D721Med (cell line): ENCODE measurements at regions not wholly inside any gene's neighbourhood (a gene's known extent, or its start where the extent isn't known, plus 50 kb on each side); places are given as distances from the start of the nearest gene placed in this dataset.

ENCODE experiments used
- DNase-seq: peaks from one replicate; pipeline ENCODE4 v3.0.0; 2011; ENCODE audit warnings: low spot score; ENCODE audit not compliant: insufficient read length
- FAIRE-seq: peaks from 2 replicates; lab custom pipeline; 2011; peaks lifted over from hg19 to GRCh38; lab: Jason Lieb, UNC
- CTCF ChIP-seq: IDR thresholded peaks from 2 replicates; pipeline ENCODE4 v1.5.1; 2012; ENCODE audit warnings: mild to moderate bottlenecking, control low read depth; ENCODE audit not compliant: insufficient read depth; ENCODE audit errors: missing control alignments

- TF ChIP-seq CTCF = no peak
- DNase-seq = no peak
- FAIRE-seq = no peak
These were observed 124.0 kb upstream of the TARS1 start for GRCh38 chr5:33316773-33317172.

GRCh38 chr5:33317271-33317670 lies 123.5 kb upstream of the TARS1 start:
- DNase-seq (no peak), FAIRE-seq (no peak)
- no peak for TF ChIP-seq CTCF

- no peak for TF ChIP-seq CTCF
- FAIRE-seq (no peak), DNase-seq (no peak)
These were observed 121.6 kb upstream of the TARS1 start for GRCh38 chr5:33319151-33319550.

- FAIRE-seq (no peak), DNase-seq (no peak)
- no peak for TF ChIP-seq CTCF
These were observed 120.9 kb upstream of the TARS1 start for GRCh38 chr5:33319841-33320240.

GRCh38 chr5:33321026-33321425 lies 119.7 kb upstream of the TARS1 start:
- DNase-seq (no peak), FAIRE-seq (no peak)
- TF ChIP-seq CTCF = no peak

- DNase-seq = no peak
- FAIRE-seq = no peak
- TF ChIP-seq CTCF = no peak
These were observed 118.1 kb upstream of the TARS1 start for GRCh38 chr5:33322632-33323031.

- FAIRE-seq (no peak), DNase-seq (no peak)
- no peak for TF ChIP-seq CTCF
These were observed 116.0 kb upstream of the TARS1 start for GRCh38 chr5:33324667-33325307.
